Body of pancreas (tissue), 4 donors: ENCODE measurements at regions not wholly inside any gene's neighbourhood (a gene's known extent, or its start where the extent isn't known, plus 50 kb on each side); places are given as distances from the start of the nearest gene placed in this dataset.
"Not testable (repeated sequence)": the region's sequence is repeated elsewhere in the genome, so short reads cannot be mapped to it uniquely, and the experiment has no call there.

Experiments
- ATAC-seq: fragments of 150-250 bp; one replicate; pipeline ENCODE4 v1.9.1; 2016
- DNase-seq, 4 donors: peaks; one replicate each; pipeline ENCODE4 v3.0.0-alpha.2; 2019
- H3K27ac ChIP-seq, 4 donors: fragments of 200-600 bp; sonication (generic); 1 replicate in 3 of 4; 2 replicates in 1 of 4; pipeline versions ENCODE4 v1.5.1 to v1.6.1; 2016 to 2019; ENCODE audit warnings: mild to moderate bottlenecking in 1 of 4, mixed read lengths in 1 of 4, moderate library complexity in 1 of 4
- H3K27me3 ChIP-seq, 2 donors: fragments of 200-600 bp; sonication (generic); one replicate each; pipeline ENCODE4 v1.6.0; 2016; ENCODE audit warnings: mild to moderate bottlenecking in 1 of 2
- H3K36me3 ChIP-seq, 2 donors: fragments of 200-600 bp; sonication (generic); replicated peaks in 1 of 2; 2 replicates each; pipeline ENCODE4 v1.5.1; 2016; ENCODE audit warnings: low read depth in 2 of 2; ENCODE audit not compliant: insufficient read depth in 1 of 2
- H3K4me1 ChIP-seq: fragments of 200-600 bp; sonication (generic); one replicate; pipeline ENCODE4 v1.6.0; 2016
- H3K4me3 ChIP-seq, 2 donors: fragments of 200-600 bp; sonication (generic); 1 replicate in 1 of 2; 2 replicates in 1 of 2; pipeline ENCODE4 v1.5.1; 2016 to 2019
- H3K9me3 ChIP-seq, 3 donors: fragments of 200-600 bp; sonication (generic); 1 replicate in 2 of 3; 2 replicates in 1 of 3; pipeline ENCODE4 v1.5.1; 2016
- POLR2A ChIP-seq, 3 donors: fragments of 450-650 bp; IDR thresholded peaks; one replicate each; pipeline ENCODE4 v1.6.1; 2016; ENCODE audit warnings: antibody characterized with exemption in 3 of 3, mild to moderate bottlenecking in 2 of 3
- WGBS, 2 donors: methylation state at CpG; one replicate each; pipeline ENCODE4 v1.1.5; 2017; 5-methylcytosine and 5-hydroxymethylcytosine counted together
- intact Hi-C: fragments of 100-400 bp; cut with DNase I; formaldehyde crosslinking; loops from one replicate; pipeline ENCODE4 v1.15.1; 2023
- TF ChIP-seq, protein P1 (sequence below), 7 experiments: fragments of 450-650 bp in 4 of 7; fragments of 200-600 bp in 3 of 7; sonication (generic) in 3 of 7; IDR thresholded peaks; one replicate each; pipeline ENCODE4 v1.5.1; 2016 to 2019; ENCODE audit warnings: antibody characterized with exemption in 7 of 7

DNA sequence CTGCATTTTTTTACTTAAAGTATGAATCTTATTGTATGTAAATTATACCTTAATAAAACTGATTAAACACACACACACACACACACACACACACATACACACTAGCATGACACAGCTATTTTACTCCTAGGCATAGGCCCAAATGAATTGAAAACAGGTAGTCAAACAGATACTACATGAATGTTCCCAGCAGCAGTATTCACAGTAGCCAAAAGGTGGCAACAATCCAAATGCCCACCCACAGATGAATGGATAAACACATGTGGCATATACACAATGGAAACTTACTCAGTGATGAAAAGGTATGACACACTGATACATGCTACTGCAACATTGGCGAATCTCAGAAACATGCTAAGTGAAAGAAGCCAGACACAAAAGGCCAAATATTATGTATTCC is 223.5 kb downstream of the CYB561 start:
- 85 to 96% methylated on average over 1 of the region's 1 CpG for WGBS, 2 donors
- ATAC-seq = no peak
- H3K4me1 ChIP-seq = no peaks in the 10 kb centered on the region
- H3K27ac ChIP-seq = no peak overlapping the region
- no peaks in the 10 kb centered on the region for H3K9me3 ChIP-seq
- no peak for DNase-seq
- H3K4me3 ChIP-seq = no peak overlapping the region
- no peak for TF ChIP-seq POLR2A (IDR thresholded peaks at IDR 0.05)
- no peaks in the 10 kb centered on the region for H3K36me3 ChIP-seq
- intact Hi-C loops = no loop called here
- no peaks in the 10 kb centered on the region for H3K27me3 ChIP-seq

DNA sequence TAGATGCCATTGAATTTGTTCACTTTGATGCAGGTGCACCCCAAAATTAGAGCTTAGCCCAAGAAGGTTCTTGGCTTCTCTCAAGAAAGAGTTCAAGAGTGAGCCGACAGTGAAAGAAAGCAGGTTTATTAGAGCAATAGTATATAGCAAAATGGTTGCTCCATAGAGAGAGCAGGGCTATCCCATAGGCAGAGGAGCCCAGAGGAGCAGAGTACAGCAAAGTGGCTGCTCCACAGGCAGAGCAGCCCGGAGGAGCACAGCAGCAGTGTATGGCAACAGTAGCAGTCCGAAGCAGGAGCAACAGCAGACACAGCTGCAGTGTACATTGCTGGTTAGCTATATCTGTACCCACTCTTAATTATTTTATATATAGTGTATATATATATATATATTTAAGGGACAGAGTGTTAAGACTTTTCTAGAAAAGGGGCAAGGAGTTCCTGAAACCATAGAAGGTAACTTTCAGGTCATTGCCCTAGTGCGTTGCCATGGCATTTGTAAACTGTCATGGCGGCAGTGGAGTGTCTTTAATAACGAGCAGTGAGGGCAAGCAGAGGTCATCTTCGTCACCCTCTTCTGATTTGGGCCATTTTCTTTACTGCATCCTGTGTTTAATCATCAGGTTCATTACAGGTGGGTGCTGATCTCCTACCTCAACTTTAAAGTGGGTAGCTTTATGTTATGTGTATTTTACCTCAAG is 222.7 kb downstream of the CYB561 start:
- TF ChIP-seq, protein P1, sequence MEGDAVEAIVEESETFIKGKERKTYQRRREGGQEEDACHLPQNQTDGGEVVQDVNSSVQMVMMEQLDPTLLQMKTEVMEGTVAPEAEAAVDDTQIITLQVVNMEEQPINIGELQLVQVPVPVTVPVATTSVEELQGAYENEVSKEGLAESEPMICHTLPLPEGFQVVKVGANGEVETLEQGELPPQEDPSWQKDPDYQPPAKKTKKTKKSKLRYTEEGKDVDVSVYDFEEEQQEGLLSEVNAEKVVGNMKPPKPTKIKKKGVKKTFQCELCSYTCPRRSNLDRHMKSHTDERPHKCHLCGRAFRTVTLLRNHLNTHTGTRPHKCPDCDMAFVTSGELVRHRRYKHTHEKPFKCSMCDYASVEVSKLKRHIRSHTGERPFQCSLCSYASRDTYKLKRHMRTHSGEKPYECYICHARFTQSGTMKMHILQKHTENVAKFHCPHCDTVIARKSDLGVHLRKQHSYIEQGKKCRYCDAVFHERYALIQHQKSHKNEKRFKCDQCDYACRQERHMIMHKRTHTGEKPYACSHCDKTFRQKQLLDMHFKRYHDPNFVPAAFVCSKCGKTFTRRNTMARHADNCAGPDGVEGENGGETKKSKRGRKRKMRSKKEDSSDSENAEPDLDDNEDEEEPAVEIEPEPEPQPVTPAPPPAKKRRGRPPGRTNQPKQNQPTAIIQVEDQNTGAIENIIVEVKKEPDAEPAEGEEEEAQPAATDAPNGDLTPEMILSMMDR (IDR thresholded peaks at IDR 0.05) = no peak
- TF ChIP-seq POLR2A (IDR thresholded peaks at IDR 0.05) = no peak
- Histone ChIP-seq H3K4me3 (no peak overlapping the region), H3K4me1 (no peaks in the 10 kb centered on the region), H3K27me3 (no peaks in the 10 kb centered on the region), H3K9me3 (no peaks in the 10 kb centered on the region), H3K36me3 (no peaks in the 10 kb centered on the region), H3K27ac (no peak overlapping the region)
- WGBS, 2 donors = 90 to 95% methylated on average over 7 of the region's 7 CpGs
- intact Hi-C loops = no loop called here
- DNase-seq (no peak), ATAC-seq (no peak)

DNA sequence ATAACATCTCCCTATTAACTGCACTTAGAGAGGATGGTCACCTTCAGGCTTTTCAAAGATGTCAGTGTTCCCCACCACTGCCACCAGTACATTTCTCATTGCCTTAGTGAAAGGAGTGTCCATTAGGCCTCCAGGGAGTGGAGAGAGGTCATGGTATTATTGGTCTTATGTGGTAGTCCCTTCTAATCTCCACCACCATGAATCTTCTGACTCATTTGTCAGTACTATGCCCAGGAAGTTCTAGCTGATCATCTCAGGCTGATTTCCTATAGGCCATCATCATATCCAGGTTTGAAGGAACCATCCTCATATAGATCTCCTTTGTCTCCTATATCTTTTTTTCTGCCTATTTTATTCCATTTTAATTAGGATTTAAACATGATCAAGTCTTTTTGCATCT is 221.5 kb downstream of the CYB561 start:
- no peak for TF ChIP-seq POLR2A (IDR thresholded peaks at IDR 0.05)
- TF ChIP-seq, protein P1 (IDR thresholded peaks at IDR 0.05) = no peak
- ATAC-seq = no peak

DNA sequence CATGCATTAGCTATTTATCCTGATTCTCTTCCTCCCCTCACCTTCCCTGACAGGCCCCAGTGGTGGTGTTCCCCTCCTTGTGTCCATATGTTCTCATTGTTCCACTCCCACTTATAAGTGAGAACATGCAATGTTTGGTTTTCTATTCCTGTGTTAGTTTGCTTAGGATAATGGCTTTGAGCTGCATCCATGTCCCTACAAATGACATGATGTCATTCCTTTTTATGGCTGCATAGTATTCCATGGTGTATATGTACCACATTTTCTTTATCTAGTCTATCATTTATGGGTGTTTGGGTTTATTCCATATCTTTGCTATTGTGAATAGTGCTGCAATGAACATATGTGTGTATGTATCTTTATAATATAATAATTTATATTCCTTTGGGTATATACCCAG is 219.4 kb downstream of the CYB561 start:
- intact Hi-C loops, H3K4me1 ChIP-seq, DNase-seq, H3K27ac ChIP-seq, H3K27me3 ChIP-seq, H3K4me3 ChIP-seq, H3K9me3 ChIP-seq, ATAC-seq, H3K36me3 ChIP-seq: not testable (repeated sequence)

More for the DNA sequence above, 221.5 kb downstream of the CYB561 start:
- Histone ChIP-seq H3K27ac (no peak overlapping the region), H3K9me3 (no peaks in the 10 kb centered on the region), H3K36me3 (no peaks in the 10 kb centered on the region), H3K4me3 (no peak overlapping the region), H3K4me1 (no peaks in the 10 kb centered on the region), H3K27me3 (no peaks in the 10 kb centered on the region)
- intact Hi-C loops = no loop called here
- DNase-seq = no peak

DNA sequence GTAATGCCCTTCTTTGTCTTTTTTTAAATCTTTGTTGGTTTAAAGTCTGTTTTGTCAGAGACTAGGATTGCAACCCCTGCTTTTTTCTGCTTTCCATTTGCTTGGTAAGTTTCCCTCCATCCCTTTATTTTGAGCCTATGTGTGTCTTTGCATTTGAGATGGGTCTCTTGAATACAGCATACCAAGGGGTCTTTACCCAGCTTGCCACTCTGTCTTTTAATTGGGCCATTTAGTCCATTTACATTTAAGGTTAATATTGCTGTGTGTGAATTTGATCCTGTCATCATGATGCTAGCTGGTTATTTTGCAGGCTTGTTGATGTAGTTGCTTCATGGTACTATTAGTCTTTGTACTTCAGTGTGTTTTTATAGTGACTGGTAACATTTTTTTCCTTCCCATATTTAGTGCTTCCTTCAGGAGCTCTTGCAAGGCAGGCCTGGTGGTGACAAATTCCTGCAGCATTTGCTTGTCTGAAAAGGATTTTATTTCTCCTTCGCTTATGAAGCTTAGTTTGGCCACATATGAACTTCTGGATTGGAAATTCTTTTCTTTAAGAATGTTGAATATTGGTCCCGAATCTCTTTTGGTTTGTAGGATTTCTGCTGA is 215.0 kb downstream of the CYB561 start:
- intact Hi-C loops, H3K9me3 ChIP-seq, H3K27me3 ChIP-seq, ATAC-seq, DNase-seq, H3K4me1 ChIP-seq, H3K27ac ChIP-seq, H3K36me3 ChIP-seq, H3K4me3 ChIP-seq: not testable (repeated sequence)
- WGBS, 2 donors = 87 to 94% methylated on average over 2 of the region's 2 CpGs

DNA sequence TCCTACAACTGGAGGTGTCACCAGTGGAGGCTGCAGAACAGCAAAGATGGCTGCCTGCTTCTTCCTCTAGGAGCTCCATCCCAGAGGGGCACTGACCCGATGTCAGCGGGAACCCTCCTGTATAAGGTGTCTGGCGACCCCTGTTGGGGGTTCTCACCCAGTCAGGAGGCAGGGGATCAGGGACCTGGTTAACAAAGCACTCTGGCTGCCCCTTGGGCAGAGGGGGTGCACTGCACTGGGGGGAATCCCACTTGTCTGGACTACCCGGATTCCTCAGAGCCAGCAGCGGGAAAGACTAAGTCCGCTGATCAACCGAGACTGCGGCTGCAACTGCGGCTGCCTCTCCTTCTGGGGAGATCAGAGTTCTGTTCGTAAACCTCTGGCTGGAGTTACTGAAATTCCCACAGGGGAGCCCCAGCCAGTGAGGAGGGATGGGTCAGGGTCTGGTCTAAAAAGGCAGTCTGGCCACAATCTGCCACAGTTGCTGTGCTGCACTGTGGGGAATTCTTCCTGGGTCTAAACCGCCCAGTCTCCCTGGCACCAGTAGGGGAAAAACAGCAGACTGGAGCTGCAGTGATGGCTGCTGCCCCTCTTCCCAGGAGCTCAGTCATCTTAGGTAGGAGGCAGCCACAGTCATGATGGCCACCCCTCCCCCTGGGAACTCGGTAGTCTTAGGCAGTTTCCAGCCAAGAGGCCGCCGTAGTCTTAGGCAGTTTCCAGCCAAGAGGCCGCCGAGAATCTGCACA is 213.4 kb downstream of the CYB561 start:
- no peak for TF ChIP-seq POLR2A (IDR thresholded peaks at IDR 0.05)
- TF ChIP-seq, protein P1 (IDR thresholded peaks at IDR 0.05) = no peak
- 95 to 100% methylated on average over 2 to 13 of the region's 16 CpGs for WGBS, 2 donors
- Histone ChIP-seq H3K27ac (no peak overlapping the region), H3K9me3 (peaks cover 0 to 10% (median 0%) of the 10 kb centered on the region in 3 donors), H3K4me3 (no peak overlapping the region), H3K27me3 (no peaks in the 10 kb centered on the region), H3K36me3 (no peaks in the 10 kb centered on the region), H3K4me1 (no peaks in the 10 kb centered on the region)
- intact Hi-C loops = no loop called here
- DNase-seq (no peak), ATAC-seq (no peak)
